ENCODE measurements at regions not wholly inside any gene's neighbourhood (a gene's known extent, or its start where the extent isn't known, plus 50 kb on each side); places are given as distances from the start of the nearest gene placed in this dataset.

DNA sequence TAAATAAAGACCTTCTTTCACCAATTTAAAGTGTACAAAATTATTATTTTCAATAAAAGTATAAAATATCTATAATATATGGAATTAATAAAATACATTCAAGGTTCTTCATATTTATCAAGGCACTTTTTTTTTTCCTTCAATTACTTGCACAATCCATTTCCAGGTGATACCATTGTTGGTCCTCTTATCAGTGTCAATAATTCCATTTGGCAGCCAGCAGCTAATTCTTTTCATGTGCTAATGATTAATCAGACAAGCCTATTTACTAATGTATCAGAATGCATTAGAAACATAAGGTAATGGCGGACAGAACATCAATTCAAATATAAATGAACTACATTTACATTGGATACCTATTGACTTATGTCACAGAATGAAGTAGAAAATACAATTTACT is 622.2 kb downstream of the TOX3 start:
- TF ChIP-seq EP300 (IDR thresholded peaks at IDR 0.05; ENCODE audit: borderline replicate concordance) = no peak
- no peak for TF ChIP-seq TAF1 (IDR thresholded peaks at IDR 0.05; ENCODE audit: low read depth)
- no peak for TF ChIP-seq EGR1 (IDR thresholded peaks at IDR 0.05)
- no peak for TF ChIP-seq YY1 (IDR thresholded peaks at IDR 0.05; ENCODE audit: low read depth)
- TF ChIP-seq, protein P1, sequence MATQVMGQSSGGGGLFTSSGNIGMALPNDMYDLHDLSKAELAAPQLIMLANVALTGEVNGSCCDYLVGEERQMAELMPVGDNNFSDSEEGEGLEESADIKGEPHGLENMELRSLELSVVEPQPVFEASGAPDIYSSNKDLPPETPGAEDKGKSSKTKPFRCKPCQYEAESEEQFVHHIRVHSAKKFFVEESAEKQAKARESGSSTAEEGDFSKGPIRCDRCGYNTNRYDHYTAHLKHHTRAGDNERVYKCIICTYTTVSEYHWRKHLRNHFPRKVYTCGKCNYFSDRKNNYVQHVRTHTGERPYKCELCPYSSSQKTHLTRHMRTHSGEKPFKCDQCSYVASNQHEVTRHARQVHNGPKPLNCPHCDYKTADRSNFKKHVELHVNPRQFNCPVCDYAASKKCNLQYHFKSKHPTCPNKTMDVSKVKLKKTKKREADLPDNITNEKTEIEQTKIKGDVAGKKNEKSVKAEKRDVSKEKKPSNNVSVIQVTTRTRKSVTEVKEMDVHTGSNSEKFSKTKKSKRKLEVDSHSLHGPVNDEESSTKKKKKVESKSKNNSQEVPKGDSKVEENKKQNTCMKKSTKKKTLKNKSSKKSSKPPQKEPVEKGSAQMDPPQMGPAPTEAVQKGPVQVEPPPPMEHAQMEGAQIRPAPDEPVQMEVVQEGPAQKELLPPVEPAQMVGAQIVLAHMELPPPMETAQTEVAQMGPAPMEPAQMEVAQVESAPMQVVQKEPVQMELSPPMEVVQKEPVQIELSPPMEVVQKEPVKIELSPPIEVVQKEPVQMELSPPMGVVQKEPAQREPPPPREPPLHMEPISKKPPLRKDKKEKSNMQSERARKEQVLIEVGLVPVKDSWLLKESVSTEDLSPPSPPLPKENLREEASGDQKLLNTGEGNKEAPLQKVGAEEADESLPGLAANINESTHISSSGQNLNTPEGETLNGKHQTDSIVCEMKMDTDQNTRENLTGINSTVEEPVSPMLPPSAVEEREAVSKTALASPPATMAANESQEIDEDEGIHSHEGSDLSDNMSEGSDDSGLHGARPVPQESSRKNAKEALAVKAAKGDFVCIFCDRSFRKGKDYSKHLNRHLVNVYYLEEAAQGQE (IDR thresholded peaks at IDR 0.05; ENCODE audit: low read depth) = no peak
- TF ChIP-seq FOXM1 (IDR thresholded peaks at IDR 0.05; ENCODE audit: borderline replicate concordance, low read depth) = no peak
- TF ChIP-seq TCF12 (IDR thresholded peaks at IDR 0.05; ENCODE audit: low read depth) = no peak
- no peak for TF ChIP-seq RAD21 (IDR thresholded peaks at IDR 0.05; ENCODE audit: low read depth)
- TF ChIP-seq MAX (IDR thresholded peaks at IDR 0.05) = no peak
- no peak for TF ChIP-seq TEAD4 (IDR thresholded peaks at IDR 0.05)
- no peak for TF ChIP-seq CREB1 (IDR thresholded peaks at IDR 0.05; ENCODE audit: low read depth)
- no peak for TF ChIP-seq NFIC (IDR thresholded peaks at IDR 0.05)
- TF ChIP-seq ZBTB7A (IDR thresholded peaks at IDR 0.05; ENCODE audit: low read depth) = no peak
- TF ChIP-seq CEBPB (IDR thresholded peaks at IDR 0.05) = no peak
